NCI-H748 (cell line): ENCODE measurements at regions not wholly inside any gene's neighbourhood (a gene's known extent, or its start where the extent isn't known, plus 50 kb on each side); places are given as distances from the start of the nearest gene placed in this dataset.

ENCODE experiments used
- DNase-seq: peaks from one replicate; lab custom pipeline; 2025; ENCODE audit not compliant: unreplicated experiment; lab: John Stamatoyannopoulos, UW

- no peak for DNase-seq
Observed at GRCh38 chr7:124432009-124432578, 333.5 kb downstream of the GPR37 start.

GRCh38 chr7:124429923-124430322 is 335.7 kb downstream of the GPR37 start:
- DNase-seq, result peak; percentile 60

GRCh38 chr7:124428781-124429180 is 336.8 kb downstream of the GPR37 start:
- DNase-seq, result peak; percentile 70

GRCh38 chr7:124426621-124427020 is 339.0 kb downstream of the GPR37 start:
- DNase-seq, result no peak

GRCh38 chr7:124423863-124424262 is 341.7 kb downstream of the GPR37 start:
- no peak for DNase-seq

- DNase-seq, result no peak
Observed at GRCh38 chr7:124422081-124422480, 343.5 kb downstream of the GPR37 start.

GRCh38 chr7:124420367-124420766 is 345.2 kb downstream of the GPR37 start:
- DNase-seq, result no peak

GRCh38 chr7:124413029-124413428 is 352.6 kb downstream of the GPR37 start:
- no peak for DNase-seq

GRCh38 chr7:124412531-124412930 is 353.1 kb downstream of the GPR37 start:
- DNase-seq, result no peak

- no peak for DNase-seq
Observed at GRCh38 chr7:124411796-124412195, 353.8 kb downstream of the GPR37 start.

- no peak for DNase-seq
Observed at GRCh38 chr7:124403587-124403986, 362.0 kb downstream of the GPR37 start.

- no peak for DNase-seq
Observed at GRCh38 chr7:124403112-124403511, 362.5 kb downstream of the GPR37 start.

- peak; percentile 31 for DNase-seq
Observed at GRCh38 chr7:124399941-124400340, 365.7 kb downstream of the GPR37 start.

- DNase-seq, result no peak
Observed at GRCh38 chr7:124398937-124399552, 366.2 kb upstream of the TMEM229A start.

GRCh38 chr7:124397134-124397533 is 364.3 kb upstream of the TMEM229A start:
- no peak for DNase-seq

- no peak for DNase-seq
Observed at GRCh38 chr7:124390301-124390700, 357.4 kb upstream of the TMEM229A start.

GRCh38 chr7:124388751-124389150 is 355.9 kb upstream of the TMEM229A start:
- DNase-seq, result no peak

- DNase-seq, result peak; percentile 82
Observed at GRCh38 chr7:124387056-124387455, 354.2 kb upstream of the TMEM229A start.

GRCh38 chr7:124379296-124379695 is 346.4 kb upstream of the TMEM229A start:
- no peak for DNase-seq

GRCh38 chr7:124376111-124376510 is 343.2 kb upstream of the TMEM229A start:
- DNase-seq, result no peak

GRCh38 chr7:124375391-124375790 is 342.5 kb upstream of the TMEM229A start:
- DNase-seq, result no peak

GRCh38 chr7:124369310-124369709 is 336.4 kb upstream of the TMEM229A start:
- no peak for DNase-seq

GRCh38 chr7:124366118-124366517 is 333.3 kb upstream of the TMEM229A start:
- no peak for DNase-seq
